HG02610 (cell line): ENCODE measurements at regions not wholly inside any gene's neighbourhood (a gene's known extent, or its start where the extent isn't known, plus 50 kb on each side); places are given as distances from the start of the nearest gene placed in this dataset.

ENCODE experiments used
- ATAC-seq: cut with Tn5 transposase; IDR thresholded peaks from one replicate; pipeline ENCODE4 v1.9.1; 2021; ENCODE audit warnings: mild to moderate bottlenecking, moderate library complexity; ENCODE audit not compliant: unreplicated experiment

DNA sequence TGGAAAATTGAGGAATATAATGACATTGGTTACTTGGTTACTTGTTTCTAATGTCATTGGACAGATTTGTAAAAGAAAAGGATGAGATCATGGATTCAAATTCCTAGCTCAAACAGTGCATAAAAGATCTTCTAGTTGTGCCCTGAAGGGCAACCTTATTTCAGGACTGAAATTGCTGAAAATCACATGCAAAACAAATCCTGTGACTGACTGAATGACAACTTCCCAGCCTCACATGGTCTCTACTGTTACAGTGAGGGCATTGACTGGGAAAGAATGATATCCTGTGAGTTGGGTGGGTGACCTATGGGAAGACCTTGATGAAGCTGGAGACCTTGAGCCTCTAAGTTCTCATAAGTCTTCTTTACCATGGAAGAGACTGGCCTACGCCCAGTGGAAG is 90.4 kb upstream of the HAAO start:
- no peak for ATAC-seq

DNA sequence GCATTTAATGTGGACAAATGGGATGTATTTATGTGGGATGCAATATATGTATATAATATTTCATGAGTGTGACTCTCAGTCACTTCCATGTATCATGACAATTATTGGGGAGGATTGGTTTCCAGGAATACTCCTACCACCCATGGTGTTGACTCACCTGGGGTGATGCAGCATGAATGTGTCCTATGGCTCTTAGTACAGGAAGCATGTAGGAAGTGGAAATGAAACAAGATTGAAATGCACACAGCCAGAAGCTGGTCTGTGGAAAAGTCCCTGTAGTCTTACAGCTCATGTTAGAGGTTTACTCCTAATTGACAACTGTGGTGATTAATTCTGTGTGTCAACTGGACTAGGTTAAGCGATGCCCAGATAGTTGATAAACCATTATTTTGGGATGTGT is 89.3 kb upstream of the HAAO start:
- no peak for ATAC-seq

DNA sequence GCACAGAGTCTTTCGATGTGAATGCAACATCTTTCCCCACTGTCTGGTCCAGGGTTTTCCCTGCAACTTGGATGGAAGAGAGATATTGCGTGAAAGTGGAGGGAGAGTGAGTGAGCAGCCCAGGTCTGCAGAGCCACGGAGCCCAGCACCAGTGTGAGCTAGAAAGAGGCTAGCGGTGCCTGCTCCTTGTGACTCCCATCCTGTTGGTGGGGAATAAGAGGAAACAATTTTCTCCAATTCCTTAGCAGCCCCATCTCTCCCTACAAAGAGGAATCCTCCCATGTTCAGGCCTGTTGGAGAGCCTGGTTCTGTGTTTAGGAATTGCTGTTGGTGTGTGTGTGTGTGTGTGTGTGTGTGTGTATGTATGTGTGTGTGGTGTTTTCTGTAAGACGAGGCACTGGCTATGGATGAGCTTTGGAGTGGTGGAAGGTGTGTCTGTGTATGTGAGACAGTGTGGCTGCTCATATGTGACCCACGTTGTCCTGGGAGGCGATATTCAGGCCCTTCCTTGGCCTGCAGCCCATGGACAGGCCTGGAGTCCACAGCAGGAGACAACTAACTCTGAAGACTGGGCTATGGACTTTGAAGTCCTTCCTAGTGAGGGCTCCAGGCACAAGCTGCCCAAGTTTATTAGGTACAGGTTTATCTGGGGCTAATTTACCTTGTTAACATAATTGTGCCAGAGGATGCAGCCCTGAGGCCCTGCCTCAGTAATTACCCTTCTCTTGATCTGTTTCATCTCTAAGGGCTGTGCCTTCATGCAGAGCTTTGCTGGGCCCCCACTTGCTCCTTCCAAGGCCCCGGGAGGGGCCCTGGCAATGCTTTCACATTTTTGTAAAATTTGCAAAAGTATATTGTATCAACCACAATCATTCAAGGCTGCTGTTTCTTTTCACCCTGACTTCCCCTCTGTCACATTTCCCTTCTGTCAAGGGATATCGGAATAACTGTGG is 88.6 kb upstream of the HAAO start:
- ATAC-seq, result no peak

DNA sequence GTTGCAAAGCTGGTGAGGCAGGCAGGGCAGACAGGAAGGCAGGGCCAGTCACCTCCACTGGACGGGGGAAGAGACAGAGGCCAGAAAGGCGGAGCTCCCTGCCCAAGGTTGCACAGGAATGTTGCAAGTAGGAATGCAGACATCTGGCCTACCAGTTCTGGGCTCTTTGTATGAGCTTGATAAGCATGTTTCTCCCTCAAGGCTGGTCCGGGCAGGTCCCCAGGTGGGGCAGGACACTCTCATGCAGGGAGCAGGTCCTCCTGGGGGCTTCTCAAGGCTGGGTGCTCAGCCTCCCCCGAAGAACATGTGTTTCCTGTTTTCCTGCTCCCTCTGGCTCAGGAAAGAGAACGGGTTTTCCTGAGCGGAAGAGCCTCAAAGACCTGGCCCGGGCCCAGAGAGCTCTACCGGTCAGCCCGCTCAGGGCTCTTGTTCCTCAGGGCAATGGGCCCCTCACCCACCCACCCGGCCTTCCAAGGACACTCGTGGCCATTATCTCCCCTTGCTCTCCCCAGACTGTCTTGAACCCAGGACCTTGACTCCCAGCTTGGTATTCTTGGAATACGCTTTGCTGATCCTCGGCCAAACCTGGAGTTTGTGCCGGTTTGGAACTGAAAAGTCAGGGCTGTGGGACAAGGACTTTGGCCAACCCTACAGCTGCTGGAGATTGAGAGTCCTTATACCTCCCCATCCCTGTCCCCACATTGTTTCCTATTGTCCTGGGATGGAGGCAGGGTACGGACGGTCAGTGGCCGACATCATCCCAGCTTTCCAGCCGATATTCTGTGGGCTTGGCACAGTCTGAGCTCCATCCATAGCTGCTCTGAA is 87.7 kb upstream of the HAAO start:
- ATAC-seq, result no peak

DNA sequence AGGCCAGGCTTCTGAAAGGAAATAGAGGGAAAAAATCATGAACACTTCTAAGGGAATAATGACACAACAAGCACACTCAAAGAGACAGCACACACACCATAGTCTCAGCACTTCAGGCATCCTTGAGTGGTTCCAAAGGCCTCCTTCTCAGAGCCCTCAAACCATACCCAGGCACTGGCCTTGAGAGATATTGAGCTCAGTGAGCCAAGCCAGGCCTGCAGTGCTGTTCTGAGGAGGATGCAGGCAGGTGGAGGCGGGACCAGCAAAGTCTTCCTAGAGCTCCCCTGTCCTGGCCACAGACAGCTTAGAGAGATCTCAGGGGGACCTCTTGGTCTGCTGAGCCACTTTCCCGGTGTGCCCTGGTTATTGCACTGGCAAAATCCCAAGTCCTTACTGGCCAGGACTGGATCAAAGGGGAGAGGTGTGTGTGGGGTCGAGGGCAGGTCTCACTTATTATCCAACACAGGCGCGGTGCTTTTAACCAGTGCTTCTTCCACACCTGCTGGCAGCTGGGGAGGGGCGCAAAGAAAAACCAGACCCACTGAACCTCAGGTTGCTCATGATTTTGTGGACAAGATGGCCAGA is 86.8 kb upstream of the HAAO start:
- no peak for ATAC-seq

DNA sequence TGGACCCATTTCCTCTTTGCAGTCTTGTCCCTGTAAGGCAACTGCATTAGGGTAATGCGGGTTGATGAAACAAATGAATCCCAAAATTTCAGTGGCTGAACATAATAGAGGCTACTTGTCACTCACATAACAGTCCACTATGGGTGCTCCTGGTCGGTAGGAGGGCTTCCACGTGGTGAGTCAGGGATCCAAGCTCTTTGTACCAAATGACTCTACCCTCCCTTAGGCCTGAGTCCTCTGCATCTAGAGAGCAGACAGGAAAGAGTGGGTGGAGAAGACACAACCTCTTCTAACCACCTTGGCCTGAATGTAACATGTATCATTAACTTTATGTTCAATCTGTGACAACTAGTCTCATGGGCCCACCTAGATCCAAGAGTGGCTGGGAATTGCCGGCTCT is 86.2 kb upstream of the HAAO start:
- ATAC-seq, result no peak

DNA sequence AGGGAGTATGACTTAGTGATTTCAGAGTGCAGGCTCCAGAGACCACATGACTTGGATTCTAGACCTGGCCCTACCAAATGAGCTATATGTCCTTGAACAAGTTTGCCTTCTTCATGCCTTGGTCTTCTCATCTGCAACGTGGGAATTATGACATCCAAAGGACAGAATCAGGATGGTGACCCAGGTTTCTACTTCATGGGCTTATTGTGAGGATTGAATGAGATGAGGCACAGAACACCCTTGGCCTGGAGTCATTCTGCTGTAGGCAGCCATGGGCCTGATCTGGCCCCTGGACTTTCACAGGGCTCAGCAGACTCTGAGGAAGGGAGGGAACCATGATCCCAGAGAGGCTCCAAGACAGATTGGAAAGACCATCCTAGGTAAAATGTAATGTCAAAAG is 85.6 kb upstream of the HAAO start:
- ATAC-seq, result no peak

DNA sequence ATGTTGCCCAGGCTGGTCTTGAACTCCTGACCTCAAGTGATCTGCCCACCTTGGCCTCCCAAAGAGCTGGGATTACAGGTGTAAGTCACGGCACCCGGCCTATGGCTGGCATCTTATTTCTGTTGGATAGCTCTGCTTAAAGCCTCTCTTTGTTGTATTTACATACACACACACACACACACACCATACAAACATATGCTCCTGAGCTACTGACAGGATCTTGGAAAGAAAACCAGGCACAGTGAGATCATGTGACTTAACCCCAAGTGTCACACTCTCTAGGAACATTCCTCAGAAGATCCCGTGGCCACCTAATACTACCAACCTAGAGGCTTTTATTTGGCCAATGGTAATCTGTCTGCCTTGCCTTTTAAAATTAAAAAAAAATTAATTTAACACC is 85.1 kb upstream of the HAAO start:
- no peak for ATAC-seq

DNA sequence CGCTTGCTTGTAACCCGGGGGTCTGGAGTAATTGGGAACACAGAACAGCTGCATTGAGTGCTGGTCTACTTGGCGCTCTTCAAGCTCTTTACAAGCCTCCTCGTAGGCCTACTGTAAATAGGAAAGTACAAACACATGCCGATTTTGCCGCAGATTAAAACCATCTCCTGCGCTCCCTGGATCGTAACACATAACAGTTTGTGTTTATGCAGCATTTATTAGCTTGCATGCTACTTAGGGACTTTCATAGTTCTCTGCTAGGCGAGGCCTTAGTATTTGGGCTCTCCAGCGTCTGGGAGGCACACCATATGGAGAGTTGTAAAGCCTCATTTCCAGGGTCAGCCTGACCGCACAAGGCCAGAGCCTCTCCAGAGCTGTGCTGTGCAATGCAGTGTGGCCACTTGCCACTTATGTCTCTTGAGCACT is 84.0 kb upstream of the HAAO start:
- ATAC-seq, result no peak

DNA sequence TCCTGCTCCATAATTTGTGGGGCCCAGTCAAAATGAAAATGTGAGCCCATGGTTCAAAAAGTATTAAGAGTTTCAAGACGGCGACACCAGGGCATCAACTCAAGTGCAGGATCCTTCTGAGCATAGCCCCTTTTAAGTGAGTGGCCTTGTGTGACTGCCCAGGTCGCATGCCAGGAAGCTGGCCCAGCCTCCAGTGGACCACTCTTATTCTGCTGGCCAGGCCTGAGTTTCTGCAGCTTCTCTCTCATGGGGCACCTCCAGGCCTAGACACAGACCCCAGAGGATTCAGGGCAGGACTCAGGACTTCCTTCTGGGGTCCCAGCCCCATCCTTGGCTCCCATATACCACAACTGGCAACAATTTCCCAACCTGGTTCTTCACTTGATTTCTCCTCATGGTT is 83.5 kb upstream of the HAAO start:
- no peak for ATAC-seq

DNA sequence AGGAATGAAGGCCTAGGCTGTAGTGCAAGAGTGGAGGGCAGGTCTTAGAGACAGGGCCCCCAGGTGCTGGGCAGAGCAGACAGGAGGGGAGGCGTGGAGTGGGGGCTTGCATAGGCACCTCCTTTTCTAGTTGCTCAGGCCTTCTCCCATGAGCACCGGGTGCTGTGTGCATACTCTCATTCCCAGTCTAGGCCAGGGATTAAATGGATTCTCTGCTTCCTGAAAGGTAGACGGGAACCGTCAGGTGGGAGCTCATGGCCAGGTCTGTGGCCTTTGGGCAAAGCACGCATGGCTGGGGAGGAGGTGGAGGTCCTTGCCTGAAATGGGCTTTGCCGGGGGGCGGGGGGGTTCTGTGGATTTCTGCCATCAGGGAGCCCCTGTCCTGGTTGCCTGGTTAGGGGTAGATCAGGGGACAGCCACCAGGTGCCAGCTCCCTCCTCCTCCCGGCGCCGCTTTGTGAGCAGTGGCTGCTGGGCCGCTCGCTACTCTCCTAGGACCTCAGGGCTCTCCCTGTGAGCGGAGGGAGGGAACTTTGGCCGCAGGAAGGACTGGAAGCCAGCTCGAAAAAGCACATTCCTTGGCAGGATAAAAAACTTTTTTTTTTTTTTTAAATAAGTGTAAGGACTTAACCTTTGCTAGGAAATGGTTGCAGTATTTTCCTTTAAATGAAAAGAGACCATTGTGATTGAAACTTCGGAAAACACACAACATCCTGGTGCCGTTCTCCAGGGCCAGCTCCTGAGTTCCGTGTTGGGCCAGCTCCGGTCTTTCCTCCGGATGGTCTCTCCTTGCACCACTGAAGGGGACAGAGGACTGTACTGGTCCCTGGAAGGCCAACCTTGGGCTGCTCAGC is 82.8 kb upstream of the HAAO start:
- ATAC-seq, result no peak

DNA sequence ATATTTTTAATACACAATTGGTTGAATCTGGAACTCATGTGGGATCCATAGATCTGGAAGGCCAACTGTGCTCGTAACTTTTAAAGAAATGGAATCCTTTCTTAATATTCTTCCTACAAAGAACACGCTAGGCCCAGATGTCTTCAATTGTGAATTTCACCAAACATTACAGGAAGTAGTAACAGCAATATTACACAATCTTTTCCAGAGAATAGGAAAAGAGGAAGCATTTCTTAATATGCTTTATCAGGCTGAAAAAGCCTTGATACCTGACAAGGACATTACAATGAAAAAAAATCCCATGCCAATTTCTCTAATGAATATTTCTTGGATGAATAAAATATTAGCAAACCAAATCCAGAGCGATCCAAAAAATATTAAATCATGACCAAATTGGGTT is 80.3 kb upstream of the HAAO start:
- no peak for ATAC-seq

DNA sequence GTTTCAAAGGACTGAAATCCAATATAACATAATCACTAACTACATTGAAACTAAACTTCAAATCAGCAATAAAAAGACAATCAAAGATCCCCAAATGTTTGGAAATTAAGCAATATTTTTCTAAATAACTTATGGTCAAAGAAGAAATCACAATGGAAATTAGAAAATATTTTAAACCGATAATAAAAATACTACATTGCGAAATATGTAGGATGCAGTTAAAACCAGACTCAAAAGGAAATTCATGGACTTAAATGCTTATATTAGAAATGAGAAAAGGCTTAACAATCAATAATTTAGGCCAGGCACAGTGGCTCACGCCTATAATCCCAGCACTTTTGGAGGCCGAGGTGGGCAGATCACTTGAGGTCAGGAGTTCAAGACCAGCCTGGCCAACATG is 79.0 kb upstream of the HAAO start:
- ATAC-seq, result no peak

DNA sequence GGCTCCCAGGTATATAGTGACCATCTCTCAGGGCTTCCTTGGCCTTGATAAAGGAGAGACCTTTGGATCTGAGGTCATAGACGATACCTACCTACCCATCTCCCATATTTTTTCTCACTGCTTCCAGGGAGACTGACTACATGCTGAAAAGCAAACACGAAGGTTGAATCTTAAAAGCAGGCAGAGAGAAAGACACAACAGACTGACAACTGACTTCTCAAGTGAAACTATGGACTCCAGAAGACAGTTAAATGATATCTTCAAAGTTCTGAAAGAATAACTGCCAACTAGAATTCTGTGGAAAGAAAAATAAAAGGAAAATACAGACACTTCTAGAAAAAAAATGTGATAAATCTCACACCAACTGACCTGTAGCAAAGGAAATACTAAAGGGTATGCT is 76.5 kb upstream of the HAAO start:
- ATAC-seq, result no peak

DNA sequence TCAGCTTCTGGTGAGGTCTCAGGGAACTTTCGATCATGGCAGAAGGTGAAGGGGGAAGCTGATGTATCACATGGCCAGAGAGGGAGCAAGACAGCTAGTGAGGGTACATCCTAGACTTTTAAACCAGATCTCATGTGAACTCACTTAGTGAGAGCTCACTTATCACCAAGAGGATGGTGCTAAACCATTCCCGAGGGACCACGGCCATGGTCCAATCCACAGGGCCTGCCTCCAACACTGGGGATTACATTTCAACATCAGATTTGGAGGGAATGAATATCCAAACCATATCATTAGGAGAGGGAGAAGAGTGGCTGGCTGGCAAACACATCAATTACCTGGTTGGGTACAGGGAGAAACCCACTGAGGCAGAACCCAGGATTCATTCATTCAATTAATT is 75.7 kb upstream of the HAAO start:
- ATAC-seq, result no peak

DNA sequence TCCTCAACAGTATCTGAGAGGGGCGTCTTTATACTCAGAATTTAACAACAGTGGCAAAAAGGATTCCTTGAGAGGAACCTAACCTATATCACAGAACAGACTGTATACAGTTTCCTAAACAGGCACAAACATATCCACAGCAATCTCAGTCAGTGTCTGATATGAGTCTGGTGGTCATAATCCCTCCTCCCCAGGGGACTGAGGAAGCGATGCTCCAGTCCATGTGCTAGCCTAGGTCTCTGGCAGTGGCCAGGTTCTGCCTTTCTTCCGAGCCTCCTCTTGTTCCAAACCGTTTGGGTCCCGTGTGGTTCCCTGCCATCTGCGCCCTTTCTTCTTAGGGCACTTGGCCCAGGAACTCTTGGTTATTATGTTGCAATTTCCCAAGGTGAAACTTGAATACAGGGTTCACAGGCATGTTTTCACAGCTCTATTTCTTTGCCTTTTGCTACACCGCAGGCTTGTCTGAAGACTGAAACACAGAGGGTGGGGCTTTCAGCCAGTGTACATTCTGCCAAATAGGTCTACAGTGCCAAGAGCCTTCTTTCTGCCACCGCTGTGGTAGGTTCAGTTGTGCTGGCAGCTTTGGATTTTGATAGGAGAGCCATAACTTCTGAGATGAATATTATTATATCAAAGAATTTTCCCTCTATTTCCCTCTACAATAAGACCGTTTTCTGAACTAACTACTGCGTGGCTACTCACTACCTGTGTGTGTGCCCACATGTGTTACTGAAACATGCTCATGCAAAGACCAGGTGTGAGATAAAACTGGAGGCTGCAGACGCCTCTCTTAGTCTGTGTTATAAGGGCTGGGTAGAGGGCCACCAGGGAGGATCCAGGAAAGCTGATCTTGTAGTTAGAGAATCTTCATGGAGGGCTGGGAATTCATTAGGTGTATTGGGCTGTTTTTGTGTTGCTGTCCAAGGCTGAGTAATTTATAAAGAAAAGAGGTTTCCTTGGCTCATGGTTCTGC is 75.0 kb upstream of the HAAO start:
- no peak for ATAC-seq

DNA sequence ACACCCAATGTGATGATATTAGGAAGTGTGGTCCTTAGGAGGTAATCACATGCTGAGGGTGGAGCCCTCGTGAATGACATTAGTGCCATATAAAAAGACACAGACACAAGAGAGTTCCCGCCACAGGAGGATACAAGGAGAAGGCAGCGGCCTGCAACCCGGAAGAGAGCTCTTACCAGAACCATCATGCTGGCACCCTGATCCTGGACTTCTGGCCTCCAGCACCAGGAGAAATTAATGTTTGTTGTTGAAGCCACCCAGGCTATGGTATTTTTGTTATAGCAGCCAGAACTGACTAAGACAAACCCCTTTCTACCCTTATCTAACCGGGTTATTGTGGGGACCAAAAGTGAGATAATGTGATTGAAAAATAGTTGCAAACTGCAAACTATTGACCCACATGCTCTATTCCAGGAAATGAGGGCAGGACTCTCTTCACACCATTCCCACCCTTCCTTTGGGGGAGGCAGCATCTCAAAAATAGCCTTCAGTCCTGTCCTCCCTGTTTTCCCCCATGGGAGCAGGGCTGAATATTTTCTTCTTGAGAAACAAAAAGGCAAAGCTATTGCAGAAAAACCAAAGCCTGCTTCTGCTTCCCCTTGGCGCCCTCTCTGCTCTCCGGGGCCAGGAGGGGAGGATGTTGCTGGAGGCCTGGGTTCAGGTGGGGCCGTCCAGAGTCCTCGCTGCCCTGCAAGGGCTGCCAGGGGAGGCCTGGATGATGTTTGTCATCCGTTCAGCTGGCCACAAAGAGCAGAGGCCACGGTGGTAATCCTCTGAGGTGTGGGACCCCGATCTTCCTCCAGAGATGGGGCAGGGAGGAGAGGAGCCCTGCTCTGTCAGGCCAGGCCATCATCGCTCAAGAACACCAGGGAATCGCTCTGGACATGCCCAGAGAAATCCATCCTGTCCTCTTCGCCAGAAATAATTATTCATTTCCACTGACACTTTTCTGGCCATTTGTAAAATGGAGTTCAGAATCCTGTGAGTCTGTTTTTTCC is 73.8 kb upstream of the HAAO start:
- no peak for ATAC-seq

DNA sequence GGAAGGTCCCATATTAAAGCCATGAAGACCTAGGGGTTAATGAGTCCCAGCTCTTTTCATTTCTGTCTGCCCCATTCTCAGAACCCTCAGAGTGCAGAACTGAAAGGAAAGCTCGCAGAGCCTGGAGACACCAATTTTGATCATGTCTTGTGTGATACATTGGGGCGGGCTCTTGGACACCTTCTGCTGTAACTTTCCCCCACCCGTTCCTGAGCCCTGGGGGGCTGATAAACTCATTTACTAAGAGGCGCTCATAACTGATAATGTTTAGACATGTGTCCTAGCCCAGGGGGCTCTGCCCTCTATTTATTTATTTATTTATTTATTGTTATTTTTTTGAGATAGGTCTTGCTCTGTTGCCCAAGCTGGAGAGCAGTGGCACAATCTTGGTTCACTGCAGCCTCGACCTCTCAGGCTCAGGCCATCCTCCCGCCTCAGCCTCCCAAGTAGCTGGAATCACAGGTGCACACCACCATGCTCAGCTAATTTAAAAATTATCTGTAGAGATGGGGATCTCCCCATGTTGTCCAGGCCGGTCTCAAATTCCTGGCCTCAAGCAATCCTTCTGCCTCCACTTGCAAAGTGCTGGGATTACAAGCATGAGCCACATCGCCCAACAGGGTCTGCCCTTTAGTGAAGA is 72.4 kb upstream of the HAAO start:
- no peak for ATAC-seq
